SK-N-SH (cell line): ENCODE measurements at regions not wholly inside any gene's neighbourhood (a gene's known extent, or its start where the extent isn't known, plus 50 kb on each side); places are given as distances from the start of the nearest gene placed in this dataset.

Experiments
- CTCF ChIA-PET: fragments of 300-600, 350-600 bp; formaldehyde crosslinking; extraction: SDS; loops from one replicate; lab custom pipeline; 2021; lab: Yijun Ruan, JAX
- POLR2A ChIA-PET: fragments of 350-600 bp; sonication (Branson Sonifier 250); formaldehyde crosslinking; extraction: SDS; loops from one replicate; lab custom pipeline; 2020; ENCODE audit warnings: antibody characterized with exemption, inconsistent platforms; lab: Yijun Ruan, JAX
- DNase-seq: peaks from one replicate; pipeline ENCODE4 v3.0.0; 2012
- H2AFZ ChIP-seq: fragments of 200-600 bp; sonication (generic); 2 replicates; pipeline ENCODE4 v1.8.1; 2016; ENCODE audit warnings: antibody characterized with exemption, mild to moderate bottlenecking, low read depth
- H3F3A ChIP-seq: fragments of 200-600 bp; sonication (generic); replicated peaks from 2 replicates; pipeline ENCODE3; 2016; ENCODE audit warnings: antibody characterized with exemption, mild to moderate bottlenecking; ENCODE audit not compliant: insufficient read depth
- H3K27ac ChIP-seq, 2 experiments: fragments of 200-500 bp in 1 of 2; fragments of 200-600 bp in 1 of 2; sonication (Bioruptor generic) in 1 of 2; sonication (generic), shearing (Covaris generic) in 1 of 2; 2 replicates each; pipeline versions ENCODE4 v1.5.1 to v1.6.1; 2014 to 2016; ENCODE audit warnings: low read depth in 2 of 2, inconsistent platforms in 1 of 2, low read length in 1 of 2, mild to moderate bottlenecking in 1 of 2, mixed read lengths in 1 of 2
- H3K27me3 ChIP-seq: fragments of 200-600 bp; sonication (generic), shearing (Covaris generic); 2 replicates; pipeline ENCODE4 v1.6.1; 2016; ENCODE audit warnings: mixed run types; ENCODE audit not compliant: insufficient read depth
- H3K36me3 ChIP-seq, 2 experiments: fragments of 200-500 bp in 1 of 2; fragments of 200-600 bp in 1 of 2; sonication (Bioruptor generic) in 1 of 2; sonication (generic) in 1 of 2; replicated peaks in 1 of 2; 2 replicates each; pipeline versions ENCODE3 to v1.5.1; 2014 to 2016; ENCODE audit warnings: low read length in 1 of 2, mild to moderate bottlenecking in 1 of 2; ENCODE audit not compliant: insufficient read depth in 2 of 2, control insufficient read depth in 1 of 2
- H3K4me1 ChIP-seq, 2 experiments: fragments of 200-500 bp in 1 of 2; fragments of 200-600 bp in 1 of 2; sonication (Bioruptor generic) in 1 of 2; sonication (generic), shearing (Covaris generic) in 1 of 2; 2 replicates each; pipeline versions ENCODE4 v1.5.1 to v1.6.1; 2014 to 2016; ENCODE audit warnings: low read depth in 1 of 2, low read length in 1 of 2, mixed run types in 1 of 2; ENCODE audit not compliant: insufficient read depth in 2 of 2, control insufficient read depth in 1 of 2
- H3K4me2 ChIP-seq: fragments of 200-600 bp; sonication (generic), shearing (Covaris generic); 2 replicates; pipeline ENCODE4 v1.6.1; 2017; ENCODE audit warnings: mixed run types
- H3K4me3 ChIP-seq, 2 experiments: fragments of 200-500 bp in 1 of 2; fragments of 200-600 bp in 1 of 2; sonication (Bioruptor generic) in 1 of 2; sonication (generic), shearing (Covaris generic) in 1 of 2; 2 replicates each; pipeline versions ENCODE4 v1.5.1 to v1.8.1; 2014 to 2016; ENCODE audit warnings: low read depth in 2 of 2, inconsistent platforms in 1 of 2, low read length in 1 of 2, mild to moderate bottlenecking in 1 of 2, mixed read lengths in 1 of 2, moderate library complexity in 1 of 2
- H3K79me2 ChIP-seq: fragments of 200-600 bp; sonication (generic); 2 replicates; pipeline ENCODE4 v1.8.1; 2017; ENCODE audit warnings: mild to moderate bottlenecking; ENCODE audit not compliant: insufficient read depth
- H3K9ac ChIP-seq: fragments of 200-600 bp; sonication (generic); 2 replicates; pipeline ENCODE4 v1.6.1; 2017; ENCODE audit warnings: mixed run types
- H3K9me2 ChIP-seq: fragments of 200-600 bp; sonication (generic); 2 replicates; pipeline ENCODE4 v1.6.1; 2017; ENCODE audit warnings: mixed run types
- H3K9me3 ChIP-seq: fragments of 200-600 bp; sonication (generic); 2 replicates; pipeline ENCODE4 v1.6.1; 2017; ENCODE audit warnings: mixed run types, mild to moderate bottlenecking, moderate library complexity
- H4K20me1 ChIP-seq: fragments of 200-600 bp; sonication (generic); 2 replicates; pipeline ENCODE4 v1.6.1; 2017; ENCODE audit warnings: mild to moderate bottlenecking, mixed run types; ENCODE audit not compliant: insufficient read depth
- CTCF ChIP-seq: fragments of 200-600 bp; sonication (generic); IDR thresholded peaks from 2 replicates; pipeline ENCODE4 v1.6.1; 2017; ENCODE audit warnings: antibody characterized with exemption, mild to moderate bottlenecking, moderate library complexity
- ELF1 ChIP-seq: IDR thresholded peaks from 2 replicates; pipeline ENCODE4 v1.4.0; 2012
- EP300 ChIP-seq, 2 experiments: IDR thresholded peaks; 2 replicates each; pipeline versions ENCODE4 v1.4.0 to v1.6.1; 2012; ENCODE audit warnings: borderline replicate concordance in 1 of 2, low read depth in 1 of 2, low read length in 1 of 2
- EZH2phosphoT487 ChIP-seq: fragments of 200-600 bp; sonication (generic); IDR thresholded peaks from 2 replicates; pipeline ENCODE4 v1.6.1; 2017; ENCODE audit warnings: low read depth, mixed run types, mild to moderate bottlenecking, antibody characterized with exemption, moderate library complexity, borderline replicate concordance
- FOSL2 ChIP-seq: IDR thresholded peaks from 2 replicates; pipeline ENCODE4 v1.4.0; 2012; ENCODE audit warnings: low read depth, mild to moderate bottlenecking, moderate library complexity, borderline replicate concordance
- FOXJ3 ChIP-seq: sonication (generic); formaldehyde crosslinking; IDR thresholded peaks from 2 replicates; pipeline ENCODE4 v1.5.1; 2020; ENCODE audit warnings: mild to moderate bottlenecking, missing genetic modification reagents
- GABPA ChIP-seq: IDR thresholded peaks from 2 replicates; pipeline ENCODE4 v1.4.0; 2012; ENCODE audit warnings: low read depth, mild to moderate bottlenecking
- MEF2A ChIP-seq: IDR thresholded peaks from 2 replicates; pipeline ENCODE4 v1.4.0; 2012; ENCODE audit warnings: low read depth, borderline replicate concordance
- POLR2AphosphoS5 ChIP-seq: IDR thresholded peaks from 2 replicates; pipeline ENCODE4 v1.6.1; 2012; ENCODE audit warnings: low read depth, low read length
- RAD21 ChIP-seq: IDR thresholded peaks from 2 replicates; pipeline ENCODE4 v1.6.1; 2012; ENCODE audit warnings: mild to moderate bottlenecking, low read length
- REST ChIP-seq: IDR thresholded peaks from 2 replicates; pipeline ENCODE4 v1.6.1; 2012; ENCODE audit warnings: mild to moderate bottlenecking, low read depth, low read length, moderate library complexity
- RFX5 ChIP-seq: IDR thresholded peaks from 2 replicates; pipeline ENCODE4 v1.6.1; 2012; ENCODE audit warnings: mild to moderate bottlenecking, improper control_type of control experiment, low read length
- SIN3A ChIP-seq: IDR thresholded peaks from 2 replicates; pipeline ENCODE4 v1.6.1; 2012; ENCODE audit warnings: low read depth, mild to moderate bottlenecking, low read length, moderate library complexity, borderline replicate concordance
- SMC3 ChIP-seq: IDR thresholded peaks from 2 replicates; pipeline ENCODE4 v1.6.1; 2012; ENCODE audit warnings: low read depth, low read length, improper control_type of control experiment
- TAF1 ChIP-seq: IDR thresholded peaks from 2 replicates; pipeline ENCODE4 v1.6.1; 2012; ENCODE audit warnings: low read depth, mild to moderate bottlenecking, low read length, moderate library complexity, borderline replicate concordance
- TCF12 ChIP-seq: IDR thresholded peaks from 2 replicates; pipeline ENCODE4 v1.4.0; 2012
- TEAD4 ChIP-seq: IDR thresholded peaks from 2 replicates; pipeline ENCODE4 v1.4.0; 2012; ENCODE audit warnings: mild to moderate bottlenecking, borderline replicate concordance; ENCODE audit not compliant: insufficient read depth
- USF1 ChIP-seq: IDR thresholded peaks from 2 replicates; pipeline ENCODE4 v1.4.0; 2012; ENCODE audit warnings: low read depth, borderline replicate concordance
- YY1 ChIP-seq: IDR thresholded peaks from 2 replicates; pipeline ENCODE4 v1.4.0; 2012; ENCODE audit warnings: low read depth, mild to moderate bottlenecking
- TF ChIP-seq, protein P1 (sequence below): fragments of 150-350 bp; IDR thresholded peaks from 2 replicates; pipeline ENCODE4 v1.6.1; 2016; ENCODE audit warnings: mild to moderate bottlenecking, low read depth, low read length

DNA sequence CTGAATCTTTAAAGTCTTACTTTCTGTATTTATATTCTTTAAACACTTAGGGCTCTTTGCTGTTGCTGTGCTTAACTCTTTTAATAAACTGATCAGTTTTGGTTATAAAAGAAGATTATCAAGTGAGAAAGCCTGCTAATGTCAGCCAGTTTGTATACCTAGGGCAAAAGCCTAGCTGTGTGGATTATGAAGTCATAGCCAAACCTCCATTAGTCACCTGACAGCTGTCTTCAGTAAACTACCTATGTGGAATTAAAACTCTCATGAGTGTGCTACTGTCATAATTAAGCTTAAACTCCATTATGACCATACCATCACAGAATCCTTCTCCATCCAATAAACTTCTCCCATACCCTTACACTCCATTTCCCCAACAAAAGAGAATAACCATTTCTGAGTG is 762.7 kb downstream of the NTRK3 start:
- ChIA-PET CTCF (interaction anchor here (1.3 kb wide), 1 partner anchor 15 kb away, joined by 5 read pairs; no protein-coding TSS in a partner anchor), POLR2A (no interaction called here)
- Histone ChIP-seq H3K4me2 (no peak overlapping the region), H3F3A (no peaks in the 10 kb centered on the region), H3K79me2 (no peaks in the 10 kb centered on the region), H2AFZ (no peak overlapping the region), H3K4me1 (no peaks in the 10 kb centered on the region), H3K27me3 (no peaks in the 10 kb centered on the region), H3K9me3 (no peaks in the 10 kb centered on the region), H3K9me2 (no peaks in the 10 kb centered on the region), H3K4me3 (no peak overlapping the region), H3K27ac (no peak overlapping the region), H4K20me1 (no peaks in the 10 kb centered on the region), H3K9ac (no peak overlapping the region), H3K36me3 (no peaks in the 10 kb centered on the region)
- TF ChIP-seq CTCF (no peak), EP300 (IDR thresholded peaks at IDR 0.05; ENCODE audit: borderline replicate concordance in 1 of 2, low read depth in 1 of 2, low read length in 1 of 2) (no peak), TCF12 (no peak), SIN3A (no peak), USF1 (no peak), POLR2AphosphoS5 (no peak), MEF2A (no peak), TAF1 (no peak), RFX5 (no peak), YY1 (no peak), EZH2phosphoT487 (no peak), FOXJ3 (no peak), FOSL2 (no peak), TEAD4 (no peak), RAD21 (no peak), GABPA (no peak), SMC3 (no peak), ELF1 (no peak), REST (no peak)
- TF ChIP-seq, protein P1, sequence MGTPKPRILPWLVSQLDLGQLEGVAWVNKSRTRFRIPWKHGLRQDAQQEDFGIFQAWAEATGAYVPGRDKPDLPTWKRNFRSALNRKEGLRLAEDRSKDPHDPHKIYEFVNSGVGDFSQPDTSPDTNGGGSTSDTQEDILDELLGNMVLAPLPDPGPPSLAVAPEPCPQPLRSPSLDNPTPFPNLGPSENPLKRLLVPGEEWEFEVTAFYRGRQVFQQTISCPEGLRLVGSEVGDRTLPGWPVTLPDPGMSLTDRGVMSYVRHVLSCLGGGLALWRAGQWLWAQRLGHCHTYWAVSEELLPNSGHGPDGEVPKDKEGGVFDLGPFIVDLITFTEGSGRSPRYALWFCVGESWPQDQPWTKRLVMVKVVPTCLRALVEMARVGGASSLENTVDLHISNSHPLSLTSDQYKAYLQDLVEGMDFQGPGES = no peak
- DNase-seq = no peak
